Upper lobe of left lung (tissue), 6 donors: ENCODE measurements at regions not wholly inside any gene's neighbourhood (a gene's known extent, or its start where the extent isn't known, plus 50 kb on each side); places are given as distances from the start of the nearest gene placed in this dataset.

ENCODE experiments used
- ATAC-seq, 2 donors: fragments of 200-7000 bp; cut with Tn5 transposase; one replicate each; pipeline ENCODE4 v1.9.1; 2022; ENCODE audit warnings: mild to moderate bottlenecking in 2 of 2, moderate library complexity in 2 of 2; ENCODE audit not compliant: low FRiP score in 2 of 2
- DNase-seq, 2 donors: peaks; one replicate each; pipeline ENCODE4 v3.0.0-alpha.2; 2019 to 2020
- H3K27ac ChIP-seq, 4 donors: fragments of 200-600 bp; sonication (generic); one replicate each; pipeline ENCODE4 v1.5.1; 2016 to 2019
- H3K27me3 ChIP-seq, 4 donors: fragments of 200-600 bp; sonication (generic); one replicate each; pipeline ENCODE4 v1.5.1; 2017 to 2019
- H3K36me3 ChIP-seq, 4 donors: fragments of 200-600 bp; sonication (generic); one replicate each; pipeline ENCODE4 v1.5.1; 2016 to 2019
- H3K4me1 ChIP-seq, 4 donors: fragments of 200-600 bp; sonication (generic); one replicate each; pipeline ENCODE4 v1.5.1; 2018 to 2019
- H3K4me3 ChIP-seq, 4 donors: fragments of 200-600 bp; sonication (generic); one replicate each; pipeline ENCODE4 v1.5.1; 2017 to 2019; ENCODE audit warnings: mild to moderate bottlenecking in 2 of 4, moderate library complexity in 1 of 4
- H3K9me3 ChIP-seq, 4 donors: fragments of 200-600 bp; sonication (generic); one replicate each; pipeline ENCODE4 v1.5.1; 2018 to 2019
- EP300 ChIP-seq, 4 donors: sonication (generic); formaldehyde crosslinking; IDR thresholded peaks; one replicate each; pipeline ENCODE4 v1.5.1; 2017; ENCODE audit warnings: antibody characterized with exemption in 4 of 4, control low read depth in 2 of 4
- POLR2A ChIP-seq, 4 donors: fragments of 450-650 bp; IDR thresholded peaks; one replicate each; pipeline ENCODE4 v1.5.1; 2016 to 2017; ENCODE audit warnings: antibody characterized with exemption in 4 of 4, mild to moderate bottlenecking in 2 of 4
- POLR2AphosphoS5 ChIP-seq, 2 donors: sonication (generic); formaldehyde crosslinking; IDR thresholded peaks; one replicate each; pipeline ENCODE4 v1.5.1; 2017; ENCODE audit warnings: antibody characterized with exemption in 2 of 2
- WGBS, 2 donors: methylation state at CpG; one replicate each; pipeline ENCODE4 v1.1.5; 2017 to 2018; 5-methylcytosine and 5-hydroxymethylcytosine counted together
- TF ChIP-seq, protein P1 (sequence below), 6 experiments: fragments of 450-650 bp in 4 of 6; fragments of 200-600 bp in 2 of 6; sonication (generic) in 2 of 6; IDR thresholded peaks; one replicate each; pipeline ENCODE4 v1.5.1; 2016 to 2019; ENCODE audit warnings: antibody characterized with exemption in 6 of 6
- donor health status: DM: no; HTN: no; CAD: no; lungs with moderate emphysema.
- donor health status: DM: no; HTN: yes; CAD: no; lungs with severe emphysema.

DNA sequence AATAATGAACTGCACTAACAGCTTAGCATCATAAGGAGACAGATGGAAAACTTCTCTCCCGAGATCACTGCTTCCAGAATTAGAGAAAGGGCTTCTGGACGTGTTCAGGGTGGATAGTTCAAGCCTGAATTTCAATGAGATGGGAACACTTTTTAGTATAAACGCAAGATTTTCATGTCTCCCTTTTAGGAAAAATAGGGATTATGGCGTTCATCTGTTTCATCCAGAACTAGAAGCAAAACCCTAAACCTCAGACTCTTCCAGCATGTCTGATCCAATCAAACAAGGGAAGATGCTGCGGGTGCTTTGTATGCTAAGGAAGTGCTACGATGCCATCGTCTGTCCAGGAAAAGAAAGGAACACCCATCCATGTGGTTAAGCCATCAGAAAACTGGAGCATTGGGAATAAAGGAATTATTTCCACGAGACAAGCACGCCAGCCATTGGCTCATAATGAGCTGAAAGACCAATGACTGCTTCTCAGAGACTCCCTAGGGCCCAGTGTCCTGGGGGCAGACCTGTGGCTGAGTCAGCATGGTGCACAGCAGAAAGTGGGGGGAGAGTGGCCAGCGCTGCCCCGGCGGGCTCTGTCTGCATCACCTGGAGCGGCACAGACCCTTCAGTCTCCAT, 65.9 kb upstream of the AFF3 start:
- Histone ChIP-seq H3K4me1 (peaks cover 0 to 4% (median under 1%) of the 10 kb centered on the region in 4 donors), H3K27ac (no peak overlapping the region), H3K4me3 (no peak overlapping the region), H3K9me3 (no peaks in the 10 kb centered on the region), H3K27me3 (no peaks in the 10 kb centered on the region), H3K36me3 (no peaks in the 10 kb centered on the region)
- TF ChIP-seq POLR2A (IDR thresholded peaks at IDR 0.05), result no peak
- no peak for TF ChIP-seq POLR2AphosphoS5 (IDR thresholded peaks at IDR 0.05)
- TF ChIP-seq EP300 (IDR thresholded peaks at IDR 0.05), result no peak
- TF ChIP-seq, protein P1, sequence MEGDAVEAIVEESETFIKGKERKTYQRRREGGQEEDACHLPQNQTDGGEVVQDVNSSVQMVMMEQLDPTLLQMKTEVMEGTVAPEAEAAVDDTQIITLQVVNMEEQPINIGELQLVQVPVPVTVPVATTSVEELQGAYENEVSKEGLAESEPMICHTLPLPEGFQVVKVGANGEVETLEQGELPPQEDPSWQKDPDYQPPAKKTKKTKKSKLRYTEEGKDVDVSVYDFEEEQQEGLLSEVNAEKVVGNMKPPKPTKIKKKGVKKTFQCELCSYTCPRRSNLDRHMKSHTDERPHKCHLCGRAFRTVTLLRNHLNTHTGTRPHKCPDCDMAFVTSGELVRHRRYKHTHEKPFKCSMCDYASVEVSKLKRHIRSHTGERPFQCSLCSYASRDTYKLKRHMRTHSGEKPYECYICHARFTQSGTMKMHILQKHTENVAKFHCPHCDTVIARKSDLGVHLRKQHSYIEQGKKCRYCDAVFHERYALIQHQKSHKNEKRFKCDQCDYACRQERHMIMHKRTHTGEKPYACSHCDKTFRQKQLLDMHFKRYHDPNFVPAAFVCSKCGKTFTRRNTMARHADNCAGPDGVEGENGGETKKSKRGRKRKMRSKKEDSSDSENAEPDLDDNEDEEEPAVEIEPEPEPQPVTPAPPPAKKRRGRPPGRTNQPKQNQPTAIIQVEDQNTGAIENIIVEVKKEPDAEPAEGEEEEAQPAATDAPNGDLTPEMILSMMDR (IDR thresholded peaks at IDR 0.05), result no peak
- ATAC-seq (no peak), DNase-seq (peak in 1 of 2 donors; percentile 48)
- 80 to 86% methylated on average over 12 to 13 of the region's 13 CpGs for WGBS, 2 donors

DNA sequence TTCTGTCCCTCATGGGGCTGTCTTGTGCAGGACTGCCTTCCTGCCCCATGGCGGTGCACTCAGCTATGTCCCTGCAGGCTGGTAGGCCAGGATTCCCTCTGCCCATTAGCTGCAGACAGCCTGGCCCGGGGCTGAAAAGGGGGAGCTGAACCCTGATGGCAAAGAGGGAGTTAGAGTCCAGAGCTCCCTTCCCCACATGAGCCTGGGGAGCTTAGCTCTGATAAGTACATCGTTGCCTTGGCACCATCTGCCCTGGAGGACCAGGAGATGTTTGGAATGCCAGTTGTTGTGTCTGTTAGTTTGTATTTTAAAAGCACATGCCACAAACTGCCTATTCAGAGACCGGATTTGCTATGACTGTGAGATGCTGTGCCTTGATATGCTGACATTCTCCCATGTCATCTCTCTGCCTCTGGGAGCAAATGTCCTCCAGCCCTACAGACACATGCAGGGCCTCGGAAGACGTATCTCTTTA, 65.1 kb upstream of the AFF3 start:
- no peaks in the 10 kb centered on the region for H3K36me3 ChIP-seq
- peaks cover 0 to 2% (median 0%) of the 10 kb centered on the region in 4 donors for H3K4me1 ChIP-seq
- no peaks in the 10 kb centered on the region for H3K9me3 ChIP-seq
- no peak for ATAC-seq
- 70 to 76% methylated on average over 5 to 6 of the region's 6 CpGs for WGBS, 2 donors
- DNase-seq, result no peak
- no peak overlapping the region for H3K4me3 ChIP-seq
- H3K27ac ChIP-seq, result no peak overlapping the region
- no peak for TF ChIP-seq POLR2A (IDR thresholded peaks at IDR 0.05)
- TF ChIP-seq, protein P1 (IDR thresholded peaks at IDR 0.05), result no peak
- no peak for TF ChIP-seq POLR2AphosphoS5 (IDR thresholded peaks at IDR 0.05)
- no peak for TF ChIP-seq EP300 (IDR thresholded peaks at IDR 0.05)
- H3K27me3 ChIP-seq, result no peaks in the 10 kb centered on the region

DNA sequence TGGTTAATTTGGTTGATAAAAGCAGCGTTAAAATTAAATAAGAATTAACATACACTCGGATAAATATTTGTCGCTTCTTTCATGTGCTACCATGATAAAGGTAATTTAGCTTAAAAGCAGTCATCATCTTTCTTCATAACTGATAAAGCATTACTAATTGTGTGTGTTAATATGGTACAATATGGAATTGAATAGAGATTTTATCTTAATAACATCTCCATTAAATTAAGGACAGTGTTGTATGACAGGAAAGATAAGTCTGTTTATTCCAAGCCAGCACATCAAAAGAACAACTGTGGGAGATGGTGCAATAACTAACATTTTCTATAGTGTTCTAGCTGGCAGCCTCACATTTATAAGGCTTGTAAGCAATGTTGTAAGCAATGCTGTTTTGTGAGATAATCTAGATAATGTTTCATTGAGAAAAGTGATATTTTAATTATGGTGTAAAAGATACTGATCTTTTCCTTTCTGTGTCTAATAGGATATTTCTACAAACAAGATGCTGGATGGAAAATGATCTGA, 64.4 kb upstream of the AFF3 start:
- H3K4me1 ChIP-seq, result peaks cover 0 to 2% (median 0%) of the 10 kb centered on the region in 4 donors
- no peaks in the 10 kb centered on the region for H3K36me3 ChIP-seq
- no peaks in the 10 kb centered on the region for H3K27me3 ChIP-seq
- DNase-seq (no peak), ATAC-seq (no peak)
- TF ChIP-seq, protein P1 (IDR thresholded peaks at IDR 0.05), result no peak
- TF ChIP-seq POLR2A (IDR thresholded peaks at IDR 0.05) (no peak), POLR2AphosphoS5 (IDR thresholded peaks at IDR 0.05) (no peak), EP300 (IDR thresholded peaks at IDR 0.05) (no peak)
- H3K4me3 ChIP-seq, result no peak overlapping the region
- WGBS, 2 donors, result 78 to 84% methylated on average over 3 of the region's 3 CpGs
- H3K9me3 ChIP-seq, result no peaks in the 10 kb centered on the region
- H3K27ac ChIP-seq, result no peak overlapping the region

DNA sequence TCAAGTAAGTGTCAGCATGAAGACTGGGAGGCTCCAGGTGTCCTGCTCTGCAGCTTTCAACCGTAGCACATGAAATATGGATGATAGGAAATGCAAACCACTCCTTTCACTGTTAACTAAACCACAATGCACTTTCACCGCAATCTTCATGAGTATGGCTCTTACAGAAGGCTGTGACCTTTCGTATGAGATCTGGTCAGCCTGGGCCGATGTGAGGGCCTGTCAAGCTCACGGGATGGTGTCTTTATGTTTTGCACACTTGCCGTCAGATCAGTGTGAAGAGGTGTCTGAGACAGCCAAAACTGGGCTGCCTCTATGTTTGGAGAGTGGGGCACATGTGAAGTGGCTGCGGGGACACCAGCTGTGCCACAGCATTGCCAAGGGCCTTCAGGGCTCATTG, 62.8 kb upstream of the AFF3 start:
- 72 to 80% methylated on average over 5 to 7 of the region's 7 CpGs for WGBS, 2 donors
- Histone ChIP-seq H3K4me3 (no peak overlapping the region), H3K9me3 (no peaks in the 10 kb centered on the region), H3K27me3 (no peaks in the 10 kb centered on the region), H3K36me3 (no peaks in the 10 kb centered on the region), H3K4me1 (peaks cover 0 to 2% (median 0%) of the 10 kb centered on the region in 4 donors), H3K27ac (no peak overlapping the region)
- TF ChIP-seq, protein P1 (IDR thresholded peaks at IDR 0.05), result no peak
- TF ChIP-seq POLR2A (IDR thresholded peaks at IDR 0.05) (no peak), POLR2AphosphoS5 (IDR thresholded peaks at IDR 0.05) (no peak), EP300 (IDR thresholded peaks at IDR 0.05) (no peak)
- ATAC-seq, result no peak
- no peak for DNase-seq

DNA sequence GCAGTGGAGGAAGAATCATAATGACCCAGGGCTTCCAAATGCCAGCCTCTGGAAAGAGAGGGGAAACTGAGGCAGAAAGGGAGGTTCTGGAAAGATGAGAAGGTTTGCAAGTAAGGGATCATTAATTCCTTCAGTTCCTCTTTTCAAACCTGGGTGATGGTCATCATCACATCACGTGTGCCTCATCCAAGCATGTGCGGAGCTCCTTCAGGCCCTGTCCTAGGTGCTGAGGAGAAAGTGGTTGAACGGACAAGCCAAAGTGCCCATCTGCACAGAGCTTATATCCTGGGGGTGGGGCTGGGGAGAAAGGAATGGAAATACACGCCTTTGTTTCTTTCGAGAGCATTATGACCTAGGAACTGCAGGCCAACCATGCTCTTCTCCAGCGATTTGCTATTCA, 60.2 kb upstream of the AFF3 start:
- H3K4me3 ChIP-seq, result no peak overlapping the region
- no peak for DNase-seq
- H3K9me3 ChIP-seq, result no peaks in the 10 kb centered on the region
- WGBS, 2 donors, result 94 to 95% methylated on average over 6 of the region's 6 CpGs
- no peaks in the 10 kb centered on the region for H3K27me3 ChIP-seq
- no peak for ATAC-seq
- no peaks in the 10 kb centered on the region for H3K36me3 ChIP-seq
- TF ChIP-seq EP300 (IDR thresholded peaks at IDR 0.05) (no peak), POLR2AphosphoS5 (IDR thresholded peaks at IDR 0.05) (no peak), POLR2A (IDR thresholded peaks at IDR 0.05) (no peak)
- TF ChIP-seq, protein P1 (IDR thresholded peaks at IDR 0.05), result no peak
- H3K4me1 ChIP-seq, result peaks cover 14 to 18% (median 15%) of the 10 kb centered on the region in 4 donors
- H3K27ac ChIP-seq, result no peak overlapping the region
